ENCODE measurements at regions not wholly inside any gene's neighbourhood (a gene's known extent, or its start where the extent isn't known, plus 50 kb on each side); places are given as distances from the start of the nearest gene placed in this dataset.
"Not testable (repeated sequence)": the region's sequence is repeated elsewhere in the genome, so short reads cannot be mapped to it uniquely, and the experiment has no call there.

DNA sequence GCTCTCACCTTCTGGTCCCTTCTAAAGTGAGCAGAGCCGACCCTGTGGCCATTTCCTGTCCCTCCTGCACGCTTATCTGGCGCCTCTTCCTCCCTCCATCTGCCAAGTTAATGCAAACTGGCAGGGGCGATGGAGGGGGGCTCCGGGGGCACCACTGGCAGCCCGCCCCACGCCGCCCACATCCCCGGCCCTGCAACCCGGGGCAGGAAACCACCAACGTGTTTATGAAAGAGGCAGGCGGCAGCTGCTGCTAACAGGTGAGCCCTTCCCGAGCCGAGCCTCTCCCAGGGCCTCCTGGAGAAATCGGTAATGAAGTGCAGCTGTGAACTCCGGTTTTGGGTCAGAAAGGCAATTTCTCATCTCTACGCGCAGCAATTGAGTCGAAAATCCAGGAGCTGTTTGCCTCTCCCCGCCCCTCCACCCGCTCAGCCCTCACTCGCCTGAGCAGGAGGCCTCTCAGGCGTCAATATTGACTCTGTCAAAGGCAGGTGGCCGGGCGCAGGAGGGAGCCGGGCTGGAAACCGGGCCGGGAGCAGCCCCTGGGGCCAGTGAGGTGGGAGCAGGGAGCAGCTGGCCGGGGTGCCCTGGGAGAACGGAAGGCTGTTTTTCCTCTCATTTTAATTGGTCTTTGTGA is 164.4 kb upstream of the GSE1 start:
- Mint-ChIP-seq H3K4me1 (peaks cover 0 to 40% (median 5%) of the 10 kb centered on the region in 4 donors), H3K4me3 (peak overlapping the region in 2 of 4 donors; percentile 65 to 77), H3K9me3 (no peaks in the 10 kb centered on the region), H3K27ac (peak overlapping the region; percentile 74 to 82 (median 81)), H3K36me3 (no peaks in the 10 kb centered on the region), H3K27me3 (no peaks in the 10 kb centered on the region)
- DNase-seq: peak in 2 of 3 donors; percentile 34 to 46
- Histone ChIP-seq H3K36me3 (ENCODE audit: control insufficient read depth, insufficient read depth, low read length) (no peaks in the 10 kb centered on the region), H3K4me1 (ENCODE audit: control insufficient read depth, insufficient read depth, low read length, poor library complexity, severe bottlenecking) (peaks cover 20% of the 10 kb centered on the region), H3K4me3 (ENCODE audit: low read depth, low read length) (no peak overlapping the region), H3K9me3 (ENCODE audit: control insufficient read depth in 2 of 2, low read length in 2 of 2) (no peaks in the 10 kb centered on the region), H3K27ac (ENCODE audit: insufficient read depth, low read length, poor library complexity, severe bottlenecking) (no peak overlapping the region), H3K27me3 (ENCODE audit: control insufficient read depth, insufficient read depth, low read length) (no peaks in the 10 kb centered on the region)
- peak; percentile 76 to 80 for ATAC-seq (ENCODE audit: low read depth in 2 of 2)

GRCh38 chr16:85449191-85449884 is 163.8 kb upstream of the GSE1 start:
- ATAC-seq (ENCODE audit: low read depth in 2 of 2): no peak
- Histone ChIP-seq H3K4me1 (ENCODE audit: control insufficient read depth, insufficient read depth, low read length, poor library complexity, severe bottlenecking) (peaks cover 20% of the 10 kb centered on the region), H3K27ac (ENCODE audit: insufficient read depth, low read length, poor library complexity, severe bottlenecking) (no peak overlapping the region), H3K36me3 (ENCODE audit: control insufficient read depth, insufficient read depth, low read length) (no peaks in the 10 kb centered on the region), H3K4me3 (ENCODE audit: low read depth, low read length) (no peak overlapping the region), H3K9me3 (ENCODE audit: control insufficient read depth in 2 of 2, low read length in 2 of 2) (no peaks in the 10 kb centered on the region), H3K27me3 (ENCODE audit: control insufficient read depth, insufficient read depth, low read length) (no peaks in the 10 kb centered on the region)
- peak overlapping the region in 1 of 4 donors; percentile 65 for H3K4me3 Mint-ChIP-seq
- H3K4me1 Mint-ChIP-seq: peaks cover 0 to 40% (median 5%) of the 10 kb centered on the region in 4 donors
- no peaks in the 10 kb centered on the region for H3K9me3 Mint-ChIP-seq
- H3K27ac Mint-ChIP-seq: peak overlapping the region in 2 of 3 donors; percentile 82 to 86
- H3K27me3 Mint-ChIP-seq: no peaks in the 10 kb centered on the region
- DNase-seq: no peak
- no peaks in the 10 kb centered on the region for H3K36me3 Mint-ChIP-seq

- Mint-ChIP-seq H3K4me3 (no peak overlapping the region), H3K9me3 (no peaks in the 10 kb centered on the region), H3K4me1 (peaks cover 0 to 38% (median 5%) of the 10 kb centered on the region in 4 donors), H3K36me3 (no peaks in the 10 kb centered on the region), H3K27me3 (no peaks in the 10 kb centered on the region), H3K27ac (peak overlapping the region in 2 of 3 donors; percentile 38 to 86)
- ATAC-seq (ENCODE audit: low read depth in 2 of 2) (no peak), DNase-seq (no peak)
- H3K27me3 ChIP-seq (ENCODE audit: control insufficient read depth, insufficient read depth, low read length): no peaks in the 10 kb centered on the region
- H3K9me3 ChIP-seq (ENCODE audit: control insufficient read depth in 2 of 2, low read length in 2 of 2): no peaks in the 10 kb centered on the region
- H3K27ac ChIP-seq (ENCODE audit: insufficient read depth, low read length, poor library complexity, severe bottlenecking): no peak overlapping the region
- H3K36me3 ChIP-seq (ENCODE audit: control insufficient read depth, insufficient read depth, low read length): no peaks in the 10 kb centered on the region
- H3K4me1 ChIP-seq (ENCODE audit: control insufficient read depth, insufficient read depth, low read length, poor library complexity, severe bottlenecking): peaks cover 20% of the 10 kb centered on the region
- no peak overlapping the region for H3K4me3 ChIP-seq (ENCODE audit: low read depth, low read length)
These were observed 163.3 kb upstream of the GSE1 start for GRCh38 chr16:85449885-85450245.

- H3K4me1 ChIP-seq (ENCODE audit: control insufficient read depth, insufficient read depth, low read length, poor library complexity, severe bottlenecking): peaks cover 20% of the 10 kb centered on the region
- H3K27ac Mint-ChIP-seq: peak overlapping the region in 1 of 3 donors; percentile 79
- not testable (repeated sequence) for H3K4me3 ChIP-seq (ENCODE audit: low read depth, low read length); H3K36me3 ChIP-seq (ENCODE audit: control insufficient read depth, insufficient read depth, low read length); H3K9me3 Mint-ChIP-seq; H3K9me3 ChIP-seq (ENCODE audit: control insufficient read depth in 2 of 2, low read length in 2 of 2); ATAC-seq (ENCODE audit: low read depth in 2 of 2); H3K27ac ChIP-seq (ENCODE audit: insufficient read depth, low read length, poor library complexity, severe bottlenecking); H3K27me3 Mint-ChIP-seq; H3K27me3 ChIP-seq (ENCODE audit: control insufficient read depth, insufficient read depth, low read length); H3K36me3 Mint-ChIP-seq; DNase-seq
- peaks cover 0 to 34% (median 5%) of the 10 kb centered on the region in 4 donors for H3K4me1 Mint-ChIP-seq
- H3K4me3 Mint-ChIP-seq: peak overlapping the region in 1 of 4 donors; percentile 11
These were observed 162.0 kb upstream of the GSE1 start for GRCh38 chr16:85451142-85451541.

- Histone ChIP-seq H3K4me3 (ENCODE audit: low read depth, low read length) (no peak overlapping the region), H3K9me3 (ENCODE audit: control insufficient read depth in 2 of 2, low read length in 2 of 2) (no peaks in the 10 kb centered on the region), H3K27me3 (ENCODE audit: control insufficient read depth, insufficient read depth, low read length) (no peaks in the 10 kb centered on the region), H3K4me1 (ENCODE audit: control insufficient read depth, insufficient read depth, low read length, poor library complexity, severe bottlenecking) (peaks cover 20% of the 10 kb centered on the region), H3K36me3 (ENCODE audit: control insufficient read depth, insufficient read depth, low read length) (no peaks in the 10 kb centered on the region), H3K27ac (ENCODE audit: insufficient read depth, low read length, poor library complexity, severe bottlenecking) (no peak overlapping the region)
- H3K27ac Mint-ChIP-seq: no peak overlapping the region
- H3K27me3 Mint-ChIP-seq: no peaks in the 10 kb centered on the region
- no peak overlapping the region for H3K4me3 Mint-ChIP-seq
- ATAC-seq (ENCODE audit: low read depth in 2 of 2) (no peak), DNase-seq (no peak)
- H3K4me1 Mint-ChIP-seq: peaks cover 0 to 29% (median 5%) of the 10 kb centered on the region in 4 donors
- no peaks in the 10 kb centered on the region for H3K36me3 Mint-ChIP-seq
- no peaks in the 10 kb centered on the region for H3K9me3 Mint-ChIP-seq
These were observed 161.3 kb upstream of the GSE1 start for GRCh38 chr16:85451641-85452363.

- Histone ChIP-seq H3K36me3 (ENCODE audit: control insufficient read depth, insufficient read depth, low read length) (no peaks in the 10 kb centered on the region), H3K9me3 (ENCODE audit: control insufficient read depth in 2 of 2, low read length in 2 of 2) (no peaks in the 10 kb centered on the region), H3K4me1 (ENCODE audit: control insufficient read depth, insufficient read depth, low read length, poor library complexity, severe bottlenecking) (peaks cover 20% of the 10 kb centered on the region), H3K27me3 (ENCODE audit: control insufficient read depth, insufficient read depth, low read length) (no peaks in the 10 kb centered on the region), H3K4me3 (ENCODE audit: low read depth, low read length) (no peak overlapping the region), H3K27ac (ENCODE audit: insufficient read depth, low read length, poor library complexity, severe bottlenecking) (no peak overlapping the region)
- DNase-seq: no peak
- ATAC-seq (ENCODE audit: low read depth in 2 of 2): no peak
- H3K4me3 Mint-ChIP-seq: no peak overlapping the region
- peaks cover 0 to 24% (median 5%) of the 10 kb centered on the region in 4 donors for H3K4me1 Mint-ChIP-seq
- no peak overlapping the region for H3K27ac Mint-ChIP-seq
- H3K36me3 Mint-ChIP-seq: no peaks in the 10 kb centered on the region
- H3K9me3 Mint-ChIP-seq: no peaks in the 10 kb centered on the region
- H3K27me3 Mint-ChIP-seq: no peaks in the 10 kb centered on the region
These were observed 160.5 kb upstream of the GSE1 start for GRCh38 chr16:85452364-85453193.

DNA sequence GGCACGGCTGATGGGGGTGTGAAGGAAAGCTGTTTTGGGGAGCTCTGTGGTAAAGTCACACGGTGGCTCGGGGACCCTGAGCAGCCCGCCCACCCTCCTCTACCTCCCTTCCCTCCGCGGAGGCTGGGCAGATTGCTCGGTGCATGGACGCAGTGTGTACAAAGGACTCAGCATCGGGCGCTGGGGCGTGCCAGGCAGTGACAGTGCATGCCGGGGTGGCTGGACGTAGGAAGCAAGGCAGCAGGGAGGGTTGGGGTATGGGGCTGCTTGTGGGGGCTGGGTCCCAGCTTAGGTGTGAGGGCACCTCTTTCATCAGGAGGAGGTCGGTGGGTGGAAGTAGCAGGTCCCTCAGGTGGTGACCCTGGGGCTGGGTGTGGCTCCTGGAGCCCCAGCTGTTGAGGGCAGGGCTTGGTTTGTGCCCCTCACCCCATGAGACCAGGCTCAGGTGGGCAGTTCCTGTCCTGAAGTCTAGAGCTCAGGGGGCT is 159.9 kb upstream of the GSE1 start:
- Histone ChIP-seq H3K4me3 (ENCODE audit: low read depth, low read length) (no peak overlapping the region), H3K9me3 (ENCODE audit: control insufficient read depth in 2 of 2, low read length in 2 of 2) (no peaks in the 10 kb centered on the region), H3K4me1 (ENCODE audit: control insufficient read depth, insufficient read depth, low read length, poor library complexity, severe bottlenecking) (peaks cover 16% of the 10 kb centered on the region), H3K27ac (ENCODE audit: insufficient read depth, low read length, poor library complexity, severe bottlenecking) (no peak overlapping the region), H3K27me3 (ENCODE audit: control insufficient read depth, insufficient read depth, low read length) (no peaks in the 10 kb centered on the region), H3K36me3 (ENCODE audit: control insufficient read depth, insufficient read depth, low read length) (no peaks in the 10 kb centered on the region)
- Mint-ChIP-seq H3K36me3 (no peaks in the 10 kb centered on the region), H3K4me3 (no peak overlapping the region), H3K4me1 (peaks cover 0 to 19% (median 4%) of the 10 kb centered on the region in 4 donors), H3K27ac (no peak overlapping the region), H3K27me3 (no peaks in the 10 kb centered on the region), H3K9me3 (no peaks in the 10 kb centered on the region)
- ATAC-seq (ENCODE audit: low read depth in 2 of 2): no peak
- DNase-seq: no peak

Measured in CD4-positive, CD25-positive, alpha-beta regulatory T cell (primary cell).